Skeletal muscle tissue (tissue), 3 donors: ENCODE measurements at regions not wholly inside any gene's neighbourhood (a gene's known extent, or its start where the extent isn't known, plus 50 kb on each side); places are given as distances from the start of the nearest gene placed in this dataset.

Experiments used
- H3K27ac ChIP-seq: one replicate; pipeline ENCODE4 v1.7.0; 2013; ENCODE audit warnings: mild to moderate bottlenecking, low read depth, low read length, inconsistent platforms
- H3K27me3 ChIP-seq, 3 donors: one replicate each; pipeline ENCODE4 v1.7.0; 2013; ENCODE audit warnings: low read length in 3 of 3; ENCODE audit not compliant: control insufficient read depth in 3 of 3, insufficient read depth in 3 of 3
- H3K36me3 ChIP-seq, 3 donors: one replicate each; pipeline ENCODE4 v1.7.0; 2013; ENCODE audit warnings: low read length in 3 of 3; ENCODE audit not compliant: control insufficient read depth in 3 of 3, insufficient read depth in 3 of 3
- H3K4me1 ChIP-seq, 3 donors: one replicate each; pipeline ENCODE4 v1.7.0; 2013; ENCODE audit warnings: low read length in 3 of 3, mild to moderate bottlenecking in 3 of 3; ENCODE audit not compliant: control insufficient read depth in 3 of 3, insufficient read depth in 3 of 3
- H3K4me3 ChIP-seq, 3 donors: one replicate each; pipeline ENCODE4 v1.7.0; 2013; ENCODE audit warnings: low read length in 3 of 3
- H3K9ac ChIP-seq, 3 donors: one replicate each; pipeline ENCODE4 v1.7.0; 2013; ENCODE audit warnings: low read length in 3 of 3, mild to moderate bottlenecking in 3 of 3, moderate library complexity in 2 of 3, low read depth in 1 of 3
- H3K9me3 ChIP-seq, 3 donors: one replicate each; pipeline ENCODE4 v1.7.0; 2013; ENCODE audit warnings: low read length in 3 of 3; ENCODE audit not compliant: control insufficient read depth in 3 of 3
- donor health status: Osteomylitis.

- no peaks in the 10 kb centered on the region for H3K4me1 ChIP-seq
- H3K27me3 ChIP-seq, result peaks cover 0 to 13% (median 11%) of the 10 kb centered on the region in 3 donors
- H3K36me3 ChIP-seq, result no peaks in the 10 kb centered on the region
- H3K27ac ChIP-seq, result no peak overlapping the region
- peaks cover 0 to 2% (median 2%) of the 10 kb centered on the region in 3 donors for H3K9me3 ChIP-seq
- no peak overlapping the region for H3K9ac ChIP-seq
- H3K4me3 ChIP-seq, result no peak overlapping the region
Observed at GRCh38 chr22:34588871-34589545, 476.9 kb upstream of the ISX start.

DNA sequence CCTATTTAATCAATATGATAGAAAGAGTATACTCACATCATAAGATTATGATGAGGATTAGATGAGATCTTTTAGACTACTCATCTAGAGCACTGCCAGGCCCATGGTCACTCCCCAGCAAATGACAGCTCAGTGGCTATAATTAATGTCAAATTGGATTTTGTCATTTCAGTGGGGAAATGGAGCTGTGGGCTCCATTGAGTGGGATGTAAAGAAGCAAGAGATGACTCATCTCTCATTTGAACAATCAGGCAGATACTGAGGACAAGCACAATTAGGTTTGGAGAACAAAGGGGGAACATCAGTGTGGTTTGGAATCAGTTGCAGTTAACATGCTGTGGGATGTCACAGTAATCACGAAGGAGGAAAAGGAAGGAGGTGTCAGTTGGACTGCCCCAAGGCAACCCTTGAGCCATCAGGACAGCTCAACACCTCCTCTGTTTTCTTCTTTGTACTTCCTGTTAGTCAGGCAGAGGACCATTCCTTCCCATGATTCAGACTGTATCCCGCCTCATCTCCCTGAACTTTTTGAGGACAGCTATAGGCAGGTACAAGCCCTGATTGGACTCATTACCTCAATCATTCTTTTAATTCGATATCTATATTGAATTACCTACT is 473.7 kb upstream of the ISX start:
- Histone ChIP-seq H3K27ac (no peak overlapping the region), H3K27me3 (peaks cover 0 to 13% (median 11%) of the 10 kb centered on the region in 3 donors), H3K4me1 (no peaks in the 10 kb centered on the region), H3K9me3 (peaks cover 0 to 2% (median 2%) of the 10 kb centered on the region in 3 donors), H3K9ac (no peak overlapping the region), H3K36me3 (no peaks in the 10 kb centered on the region), H3K4me3 (no peak overlapping the region)

GRCh38 chr22:34599567-34599966 is 466.4 kb upstream of the ISX start:
- Histone ChIP-seq H3K9me3 (no peaks in the 10 kb centered on the region), H3K36me3 (no peaks in the 10 kb centered on the region), H3K9ac (no peak overlapping the region), H3K4me1 (no peaks in the 10 kb centered on the region), H3K4me3 (no peak overlapping the region), H3K27me3 (no peaks in the 10 kb centered on the region), H3K27ac (no peak overlapping the region)

DNA sequence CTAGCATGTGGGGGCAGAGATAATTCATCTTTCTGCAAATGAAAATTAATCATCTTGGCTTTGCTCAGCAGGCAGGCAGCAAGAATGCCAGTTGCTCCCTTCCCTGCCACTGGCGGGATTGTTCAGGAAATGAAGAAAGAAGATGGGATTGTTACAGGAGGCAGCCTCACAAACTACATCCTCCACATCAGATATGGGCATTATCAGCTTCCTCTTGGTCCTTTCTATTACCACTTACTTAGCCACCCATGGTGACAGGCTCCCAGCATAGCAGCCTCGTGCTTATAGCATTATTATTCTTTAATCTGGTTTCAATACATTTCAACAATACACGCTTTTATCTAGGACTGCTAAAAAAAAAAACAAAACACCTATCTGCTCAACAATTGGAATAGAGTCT is 461.6 kb upstream of the ISX start:
- Histone ChIP-seq H3K9ac (no peak overlapping the region), H3K36me3 (no peaks in the 10 kb centered on the region), H3K27me3 (no peaks in the 10 kb centered on the region), H3K4me3 (no peak overlapping the region), H3K27ac (no peak overlapping the region), H3K4me1 (no peaks in the 10 kb centered on the region), H3K9me3 (no peaks in the 10 kb centered on the region)

DNA sequence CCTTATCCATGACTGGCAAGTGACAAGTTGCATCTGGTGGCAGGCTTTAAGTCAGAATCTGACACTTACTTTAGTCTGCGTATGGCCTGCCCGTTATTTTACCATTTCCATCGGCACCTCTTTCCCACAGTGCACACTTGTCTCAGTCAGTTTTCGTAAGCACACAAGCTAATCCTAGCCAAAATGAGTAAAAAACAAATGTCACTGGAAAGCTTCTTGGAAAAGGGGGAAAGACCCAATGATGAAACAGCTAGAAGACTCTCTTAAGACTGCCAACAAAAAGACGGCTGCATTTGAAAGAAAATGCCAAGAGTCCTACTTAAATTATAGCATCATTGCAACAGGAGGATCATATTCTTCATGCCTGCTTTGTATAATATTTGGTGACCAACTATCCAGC is 457.9 kb upstream of the ISX start:
- no peaks in the 10 kb centered on the region for H3K27me3 ChIP-seq
- H3K9me3 ChIP-seq, result no peaks in the 10 kb centered on the region
- H3K27ac ChIP-seq, result no peak overlapping the region
- no peak overlapping the region for H3K9ac ChIP-seq
- H3K4me3 ChIP-seq, result no peak overlapping the region
- H3K36me3 ChIP-seq, result no peaks in the 10 kb centered on the region
- no peaks in the 10 kb centered on the region for H3K4me1 ChIP-seq

- no peak overlapping the region for H3K27ac ChIP-seq
- no peaks in the 10 kb centered on the region for H3K27me3 ChIP-seq
- no peak overlapping the region for H3K4me3 ChIP-seq
- no peaks in the 10 kb centered on the region for H3K9me3 ChIP-seq
- no peaks in the 10 kb centered on the region for H3K36me3 ChIP-seq
- H3K9ac ChIP-seq, result no peak overlapping the region
- no peaks in the 10 kb centered on the region for H3K4me1 ChIP-seq
Observed at GRCh38 chr22:34608540-34609115, 457.3 kb upstream of the ISX start.

DNA sequence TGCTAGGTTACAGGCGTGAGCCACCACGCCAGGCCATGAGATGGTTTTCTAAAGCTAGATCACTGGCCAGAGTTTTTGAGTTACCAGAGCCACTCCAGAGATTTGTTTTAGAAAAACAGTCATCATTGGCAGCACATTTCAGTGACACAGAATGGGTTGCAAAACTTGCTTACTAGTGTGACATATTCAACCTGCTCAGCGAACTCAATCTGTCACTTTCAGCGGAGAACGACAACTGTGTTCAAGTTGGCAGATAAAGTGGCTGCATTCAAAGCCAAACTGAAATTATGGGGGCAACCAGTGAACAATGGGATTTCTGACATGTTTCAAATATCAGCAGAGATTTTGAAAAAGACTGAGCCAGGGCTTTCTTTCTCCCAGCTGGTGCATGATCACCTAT is 456.3 kb upstream of the ISX start:
- Histone ChIP-seq H3K4me1 (no peaks in the 10 kb centered on the region), H3K9ac (no peak overlapping the region), H3K36me3 (no peaks in the 10 kb centered on the region), H3K4me3 (no peak overlapping the region), H3K27me3 (no peaks in the 10 kb centered on the region), H3K27ac (no peak overlapping the region), H3K9me3 (no peaks in the 10 kb centered on the region)

GRCh38 chr22:34620161-34620560 is 445.8 kb upstream of the ISX start:
- Histone ChIP-seq H3K36me3 (no peaks in the 10 kb centered on the region), H3K27ac (no peak overlapping the region), H3K9ac (no peak overlapping the region), H3K4me1 (no peaks in the 10 kb centered on the region), H3K9me3 (no peaks in the 10 kb centered on the region), H3K27me3 (peaks cover 0 to 4% (median 0%) of the 10 kb centered on the region in 3 donors), H3K4me3 (no peak overlapping the region)

GRCh38 chr22:34620832-34621231 is 445.1 kb upstream of the ISX start:
- peaks cover 0 to 4% (median 0%) of the 10 kb centered on the region in 3 donors for H3K27me3 ChIP-seq
- no peaks in the 10 kb centered on the region for H3K36me3 ChIP-seq
- H3K27ac ChIP-seq, result no peak overlapping the region

DNA sequence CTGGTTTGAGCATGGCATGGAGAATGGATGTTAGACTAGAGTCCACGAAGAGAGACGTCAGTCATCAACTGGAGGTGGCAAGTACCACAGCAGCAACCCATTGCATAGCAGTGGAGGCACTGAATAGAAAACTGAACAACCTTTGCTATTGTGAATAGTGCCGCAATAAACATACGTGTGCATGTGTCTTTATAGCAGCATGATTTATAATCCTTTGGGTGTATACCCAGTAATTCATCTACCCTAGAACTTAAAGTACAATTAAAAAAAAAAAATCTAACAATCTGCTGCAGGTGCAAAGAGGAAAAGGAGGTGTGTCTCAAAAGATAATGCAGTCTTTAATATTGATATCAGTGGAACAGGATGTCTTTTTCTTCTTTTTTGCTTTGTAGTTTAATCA is 443.4 kb upstream of the ISX start:
- no peaks in the 10 kb centered on the region for H3K4me1 ChIP-seq
- H3K4me3 ChIP-seq, result no peak overlapping the region
- H3K9ac ChIP-seq, result no peak overlapping the region
- no peaks in the 10 kb centered on the region for H3K36me3 ChIP-seq
- H3K27me3 ChIP-seq, result peaks cover 0 to 4% (median 0%) of the 10 kb centered on the region in 3 donors
- H3K9me3 ChIP-seq, result no peaks in the 10 kb centered on the region
- no peak overlapping the region for H3K27ac ChIP-seq

More at GRCh38 chr22:34620832-34621231, 445.1 kb upstream of the ISX start:
- Histone ChIP-seq H3K4me3 (no peak overlapping the region), H3K9ac (no peak overlapping the region), H3K9me3 (no peaks in the 10 kb centered on the region), H3K4me1 (no peaks in the 10 kb centered on the region)
